Kidney epithelial cell (primary cell): ENCODE measurements at regions not wholly inside any gene's neighbourhood (a gene's known extent, or its start where the extent isn't known, plus 50 kb on each side); places are given as distances from the start of the nearest gene placed in this dataset.

Experiments
- DNase-seq: peaks from one replicate; pipeline ENCODE4 v3.0.0-alpha.2; 2010; ENCODE audit warnings: low read depth
- H3K27me3 ChIP-seq: 2 replicates; pipeline ENCODE4 v1.6.0; 2011; ENCODE audit warnings: low read length; ENCODE audit not compliant: control insufficient read depth, insufficient read depth
- H3K36me3 ChIP-seq: 2 replicates; pipeline ENCODE4 v1.5.1; 2011; ENCODE audit warnings: low read length; ENCODE audit not compliant: control insufficient read depth, insufficient read depth
- H3K4me3 ChIP-seq: 2 replicates; pipeline ENCODE4 v1.5.1; 2011; ENCODE audit warnings: low read depth, mild to moderate bottlenecking, control low read depth, low read length
- TF ChIP-seq, protein P1 (sequence below): IDR thresholded peaks from 2 replicates; pipeline ENCODE4 v1.5.1; 2011; ENCODE audit warnings: mild to moderate bottlenecking, moderate library complexity, low read length, control low read depth, inconsistent platforms; ENCODE audit not compliant: insufficient read depth, poor library complexity, severe bottlenecking

DNA sequence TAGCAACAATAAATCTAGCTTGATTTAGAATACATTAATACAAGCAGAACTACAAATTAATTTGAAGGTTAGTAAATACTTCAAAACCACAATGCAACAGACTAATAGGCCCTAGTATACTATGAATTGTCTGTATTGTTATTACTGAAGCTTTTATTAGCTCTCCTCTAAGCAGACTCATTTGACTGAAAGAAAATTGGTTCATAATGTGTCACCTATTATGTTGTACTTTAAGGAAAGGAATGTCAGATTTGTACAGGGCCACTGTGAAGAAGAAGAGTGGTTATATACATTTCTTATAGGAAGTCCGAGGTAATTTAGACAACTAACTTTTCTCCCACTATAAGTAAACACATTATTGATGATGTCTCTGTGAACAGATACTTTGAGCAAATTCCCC is 954.5 kb downstream of the ZPLD1 start:
- no peaks in the 10 kb centered on the region for H3K36me3 ChIP-seq
- no peak overlapping the region for H3K4me3 ChIP-seq
- no peaks in the 10 kb centered on the region for H3K27me3 ChIP-seq
- DNase-seq, result peak; percentile 9
- TF ChIP-seq, protein P1, sequence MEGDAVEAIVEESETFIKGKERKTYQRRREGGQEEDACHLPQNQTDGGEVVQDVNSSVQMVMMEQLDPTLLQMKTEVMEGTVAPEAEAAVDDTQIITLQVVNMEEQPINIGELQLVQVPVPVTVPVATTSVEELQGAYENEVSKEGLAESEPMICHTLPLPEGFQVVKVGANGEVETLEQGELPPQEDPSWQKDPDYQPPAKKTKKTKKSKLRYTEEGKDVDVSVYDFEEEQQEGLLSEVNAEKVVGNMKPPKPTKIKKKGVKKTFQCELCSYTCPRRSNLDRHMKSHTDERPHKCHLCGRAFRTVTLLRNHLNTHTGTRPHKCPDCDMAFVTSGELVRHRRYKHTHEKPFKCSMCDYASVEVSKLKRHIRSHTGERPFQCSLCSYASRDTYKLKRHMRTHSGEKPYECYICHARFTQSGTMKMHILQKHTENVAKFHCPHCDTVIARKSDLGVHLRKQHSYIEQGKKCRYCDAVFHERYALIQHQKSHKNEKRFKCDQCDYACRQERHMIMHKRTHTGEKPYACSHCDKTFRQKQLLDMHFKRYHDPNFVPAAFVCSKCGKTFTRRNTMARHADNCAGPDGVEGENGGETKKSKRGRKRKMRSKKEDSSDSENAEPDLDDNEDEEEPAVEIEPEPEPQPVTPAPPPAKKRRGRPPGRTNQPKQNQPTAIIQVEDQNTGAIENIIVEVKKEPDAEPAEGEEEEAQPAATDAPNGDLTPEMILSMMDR, result no peak

DNA sequence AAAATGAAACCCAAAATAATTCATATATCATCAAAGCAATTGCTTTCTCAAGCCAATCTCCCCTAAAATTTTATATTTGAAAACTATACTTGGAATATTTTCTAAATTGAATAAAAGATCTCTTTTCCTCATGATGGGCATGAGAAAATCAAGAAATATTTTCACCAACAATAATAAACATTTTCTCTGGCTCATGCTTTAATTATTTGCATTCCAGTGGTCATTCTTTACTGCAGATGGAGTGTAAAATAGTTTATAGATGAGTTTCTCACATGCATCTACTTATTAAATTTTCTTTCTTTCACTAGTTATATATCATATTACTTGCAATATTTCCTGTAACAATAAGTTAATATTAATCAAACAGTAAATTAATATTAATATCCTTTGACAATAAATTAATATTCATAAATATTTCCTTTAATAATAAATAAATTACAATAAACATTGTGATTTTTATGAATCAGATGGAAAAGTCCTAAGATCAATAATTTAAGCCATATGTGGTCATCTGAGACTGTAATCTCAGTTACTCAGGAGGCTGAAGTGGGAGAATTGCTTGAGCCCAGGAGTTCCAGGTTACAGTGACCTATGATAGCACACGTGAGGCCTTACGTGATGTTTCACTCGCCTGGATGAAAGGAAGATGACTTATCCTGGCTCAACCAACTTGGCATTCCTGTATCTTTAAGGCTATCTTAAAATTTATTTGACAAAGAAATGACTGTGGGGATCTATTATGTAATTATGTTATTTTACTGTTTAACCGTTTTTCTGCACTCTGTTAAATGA is 958.8 kb downstream of the ZPLD1 start:
- TF ChIP-seq, protein P1, result no peak
- Histone ChIP-seq H3K4me3 (no peak overlapping the region), H3K27me3 (no peaks in the 10 kb centered on the region), H3K36me3 (no peaks in the 10 kb centered on the region)
- no peak for DNase-seq

DNA sequence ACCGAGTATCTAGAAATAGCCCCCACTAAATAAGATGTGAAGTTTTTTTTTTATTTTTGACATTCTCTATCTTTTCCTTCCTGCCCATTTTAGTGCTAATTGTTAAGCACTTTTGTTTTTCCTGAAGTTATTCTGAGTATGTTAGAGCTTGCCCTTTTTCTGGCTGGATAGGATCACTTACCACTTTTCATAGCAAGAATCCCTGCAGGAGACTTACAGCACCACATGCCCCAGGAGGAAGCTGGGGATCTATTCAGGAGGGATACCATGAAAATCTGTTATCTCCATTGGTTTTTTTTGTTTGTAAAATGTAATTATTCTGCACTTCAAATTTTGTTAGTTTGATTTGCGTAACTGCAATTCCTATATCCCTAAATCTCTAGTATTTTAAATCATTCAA is 968.4 kb downstream of the ZPLD1 start:
- no peak for DNase-seq
- TF ChIP-seq, protein P1, result no peak
- H3K4me3 ChIP-seq, result no peak overlapping the region

DNA sequence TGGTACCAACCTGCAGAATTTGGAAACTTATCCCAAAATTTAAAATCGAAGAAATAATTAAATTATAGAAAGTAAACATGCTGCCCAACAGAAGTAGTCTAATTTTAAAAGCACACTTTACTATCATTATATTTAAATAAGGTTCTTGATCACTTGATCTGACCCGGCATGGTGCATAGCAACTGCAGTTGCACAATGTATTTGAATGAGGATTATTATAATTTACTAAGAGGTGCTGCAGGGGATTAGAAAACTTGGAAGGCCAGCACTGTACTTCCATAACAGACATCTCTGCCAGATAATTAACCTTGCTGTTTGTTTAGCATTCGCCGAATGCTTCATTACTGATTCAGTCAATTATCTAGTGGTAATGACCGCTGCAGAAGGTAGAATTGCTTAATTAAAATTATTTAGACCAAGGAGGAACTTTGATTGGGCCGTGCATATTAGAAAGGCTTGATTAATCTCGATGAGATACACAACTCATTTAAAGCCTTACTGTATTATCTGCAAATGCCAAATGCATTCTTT is 971.6 kb downstream of the ZPLD1 start:
- no peak for DNase-seq
- H3K36me3 ChIP-seq, result no peaks in the 10 kb centered on the region
- TF ChIP-seq, protein P1, result no peak

More for the DNA sequence above, 968.4 kb downstream of the ZPLD1 start:
- no peaks in the 10 kb centered on the region for H3K27me3 ChIP-seq
- no peaks in the 10 kb centered on the region for H3K36me3 ChIP-seq

DNA sequence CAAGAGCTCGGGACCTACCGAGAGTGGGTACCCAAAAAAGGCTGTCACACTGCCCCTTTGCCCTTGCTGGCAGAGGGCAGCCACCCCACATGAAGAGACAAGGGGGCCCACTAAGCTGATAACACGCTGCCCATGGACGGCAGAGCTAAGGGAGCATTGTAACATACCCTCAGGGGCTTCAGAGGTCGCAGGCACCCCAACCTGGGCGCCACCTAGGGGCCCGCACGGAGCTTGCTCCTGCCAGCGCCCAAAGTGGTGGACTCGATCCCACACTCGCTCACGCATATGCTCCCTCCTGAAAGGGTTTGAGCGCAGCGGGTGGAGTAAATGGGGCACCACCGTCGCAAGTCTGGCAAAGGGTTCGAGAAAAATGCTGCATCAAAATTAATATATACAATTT is 975.4 kb downstream of the ZPLD1 start:
- TF ChIP-seq, protein P1, result no peak
- no peaks in the 10 kb centered on the region for H3K36me3 ChIP-seq
- H3K27me3 ChIP-seq, result no peaks in the 10 kb centered on the region
- no peak for DNase-seq
- no peak overlapping the region for H3K4me3 ChIP-seq

More for the DNA sequence above, 971.6 kb downstream of the ZPLD1 start:
- Histone ChIP-seq H3K4me3 (no peak overlapping the region), H3K27me3 (no peaks in the 10 kb centered on the region)
